Bronchial epithelial cell (primary cell): ENCODE measurements at regions not wholly inside any gene's neighbourhood (a gene's known extent, or its start where the extent isn't known, plus 50 kb on each side); places are given as distances from the start of the nearest gene placed in this dataset.

Experiments used
- DNase-seq: peaks from one replicate; pipeline ENCODE4 v3.0.0-alpha.2; 2010; ENCODE audit warnings: low read depth
- FAIRE-seq: peaks from 2 replicates; lab custom pipeline; 2011; peaks lifted over from hg19 to GRCh38; lab: Jason Lieb, UNC
- H3K27me3 ChIP-seq: 2 replicates; pipeline ENCODE4 v1.5.1; 2011; ENCODE audit warnings: low read length; ENCODE audit not compliant: control insufficient read depth, insufficient read depth
- H3K36me3 ChIP-seq: 2 replicates; pipeline ENCODE4 v1.5.1; 2011; ENCODE audit warnings: low read length; ENCODE audit not compliant: control insufficient read depth, insufficient read depth
- H3K4me3 ChIP-seq: 2 replicates; pipeline ENCODE4 v1.5.1; 2011; ENCODE audit warnings: mild to moderate bottlenecking, low read depth, low read length, control low read depth
- TF ChIP-seq, protein P1 (sequence below): IDR thresholded peaks from 2 replicates; pipeline ENCODE4 v1.5.1; 2011; ENCODE audit warnings: mild to moderate bottlenecking, moderate library complexity, low read length, control low read depth, inconsistent platforms; ENCODE audit not compliant: insufficient read depth, severe bottlenecking

DNA sequence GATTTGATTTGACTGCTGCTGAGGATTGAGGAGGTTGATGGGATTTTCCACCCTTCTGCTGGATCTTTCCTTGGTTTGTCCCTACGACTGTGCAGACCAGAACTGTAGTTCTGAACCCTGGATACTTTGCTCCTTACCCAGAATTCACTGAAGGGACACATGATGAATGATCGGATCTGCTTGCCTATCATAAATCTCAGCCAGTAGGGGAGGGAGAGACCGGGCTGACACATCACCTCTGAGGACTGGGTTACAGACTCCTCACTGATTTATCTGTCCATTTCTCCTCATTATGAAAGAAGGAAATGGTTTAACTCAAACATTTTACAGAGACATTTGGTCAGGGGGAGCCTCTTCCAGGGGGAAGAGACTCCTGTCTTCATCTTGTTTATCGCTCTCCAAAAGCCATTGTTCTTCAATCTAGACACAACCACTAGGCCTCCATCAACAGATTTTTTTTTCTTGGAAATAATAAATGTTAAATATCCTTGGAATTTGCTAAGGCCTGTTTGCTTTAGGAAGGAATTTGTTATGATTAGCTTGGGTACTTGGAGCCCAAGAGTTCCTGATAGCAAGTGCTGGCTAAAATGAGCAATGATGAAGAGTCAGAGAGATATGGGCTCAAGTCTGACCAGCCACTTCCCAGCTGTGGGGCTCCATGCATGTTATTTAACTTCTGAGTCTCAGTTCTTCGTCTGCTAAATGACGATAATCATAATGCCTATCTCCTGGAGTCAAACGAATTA, 925.5 kb downstream of the SLC4A3 start:
- FAIRE-seq: no peak
- TF ChIP-seq, protein P1, sequence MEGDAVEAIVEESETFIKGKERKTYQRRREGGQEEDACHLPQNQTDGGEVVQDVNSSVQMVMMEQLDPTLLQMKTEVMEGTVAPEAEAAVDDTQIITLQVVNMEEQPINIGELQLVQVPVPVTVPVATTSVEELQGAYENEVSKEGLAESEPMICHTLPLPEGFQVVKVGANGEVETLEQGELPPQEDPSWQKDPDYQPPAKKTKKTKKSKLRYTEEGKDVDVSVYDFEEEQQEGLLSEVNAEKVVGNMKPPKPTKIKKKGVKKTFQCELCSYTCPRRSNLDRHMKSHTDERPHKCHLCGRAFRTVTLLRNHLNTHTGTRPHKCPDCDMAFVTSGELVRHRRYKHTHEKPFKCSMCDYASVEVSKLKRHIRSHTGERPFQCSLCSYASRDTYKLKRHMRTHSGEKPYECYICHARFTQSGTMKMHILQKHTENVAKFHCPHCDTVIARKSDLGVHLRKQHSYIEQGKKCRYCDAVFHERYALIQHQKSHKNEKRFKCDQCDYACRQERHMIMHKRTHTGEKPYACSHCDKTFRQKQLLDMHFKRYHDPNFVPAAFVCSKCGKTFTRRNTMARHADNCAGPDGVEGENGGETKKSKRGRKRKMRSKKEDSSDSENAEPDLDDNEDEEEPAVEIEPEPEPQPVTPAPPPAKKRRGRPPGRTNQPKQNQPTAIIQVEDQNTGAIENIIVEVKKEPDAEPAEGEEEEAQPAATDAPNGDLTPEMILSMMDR: no peak
- H3K36me3 ChIP-seq: no peaks in the 10 kb centered on the region
- DNase-seq: no peak
- no peaks in the 10 kb centered on the region for H3K27me3 ChIP-seq
- H3K4me3 ChIP-seq: no peak overlapping the region

DNA sequence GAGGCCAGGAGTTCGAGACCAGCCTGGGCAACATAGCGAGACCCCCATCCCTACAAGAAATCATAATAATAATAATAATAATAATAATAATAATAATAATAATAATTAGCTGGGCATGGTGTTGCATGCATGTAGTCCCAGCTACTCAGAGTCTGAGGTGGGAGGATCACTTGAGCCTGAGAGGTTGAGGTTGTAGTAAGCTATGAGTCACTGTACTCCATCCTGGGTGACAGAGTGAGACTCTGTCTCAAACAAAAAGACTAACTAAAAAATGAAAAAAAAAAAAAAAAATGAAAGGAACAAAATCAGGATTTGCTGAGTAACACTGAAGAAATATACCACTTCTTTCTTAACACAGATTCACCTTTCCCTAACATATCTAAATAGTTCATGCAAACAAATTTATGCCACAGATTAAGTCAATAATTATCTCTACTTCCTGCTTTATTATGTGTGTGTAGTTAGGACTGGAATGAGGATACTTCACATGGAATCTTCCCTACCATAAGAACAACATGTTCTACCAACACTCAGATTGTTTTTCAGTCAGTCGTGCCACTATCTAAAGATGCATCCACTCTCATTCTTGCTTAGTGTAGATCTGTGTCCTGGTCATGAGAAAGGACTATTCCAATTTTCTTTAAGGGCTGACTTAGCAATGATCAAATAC, 928.7 kb downstream of the SLC4A3 start:
- no peaks in the 10 kb centered on the region for H3K36me3 ChIP-seq
- no peak overlapping the region for H3K4me3 ChIP-seq
- peak; percentile 73 for DNase-seq
- no peak for FAIRE-seq
- TF ChIP-seq, protein P1: no peak
- no peaks in the 10 kb centered on the region for H3K27me3 ChIP-seq

DNA sequence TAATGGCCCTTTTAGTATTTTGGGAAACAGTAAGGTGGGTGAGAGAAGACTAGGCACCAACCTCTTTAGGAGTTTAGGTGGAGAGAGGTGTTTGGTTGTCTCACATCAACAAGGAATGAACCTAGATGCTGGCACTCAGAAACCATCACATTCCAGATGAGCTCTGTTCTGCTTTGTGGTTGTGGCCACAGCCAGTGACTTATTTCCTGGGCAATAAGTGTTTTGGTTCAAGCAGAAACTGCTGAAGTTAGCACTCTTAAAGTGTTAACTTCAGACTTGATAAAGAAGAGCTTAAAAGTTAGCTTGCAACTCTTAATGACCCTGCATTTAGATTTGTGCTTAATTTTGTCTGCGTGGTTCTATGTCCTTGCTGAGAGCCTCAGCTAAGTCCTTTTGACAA, 929.2 kb downstream of the SLC4A3 start:
- peak; percentile 62 for DNase-seq
- no peaks in the 10 kb centered on the region for H3K36me3 ChIP-seq
- no peak for FAIRE-seq
- no peaks in the 10 kb centered on the region for H3K27me3 ChIP-seq
- TF ChIP-seq, protein P1: no peak
- no peak overlapping the region for H3K4me3 ChIP-seq

DNA sequence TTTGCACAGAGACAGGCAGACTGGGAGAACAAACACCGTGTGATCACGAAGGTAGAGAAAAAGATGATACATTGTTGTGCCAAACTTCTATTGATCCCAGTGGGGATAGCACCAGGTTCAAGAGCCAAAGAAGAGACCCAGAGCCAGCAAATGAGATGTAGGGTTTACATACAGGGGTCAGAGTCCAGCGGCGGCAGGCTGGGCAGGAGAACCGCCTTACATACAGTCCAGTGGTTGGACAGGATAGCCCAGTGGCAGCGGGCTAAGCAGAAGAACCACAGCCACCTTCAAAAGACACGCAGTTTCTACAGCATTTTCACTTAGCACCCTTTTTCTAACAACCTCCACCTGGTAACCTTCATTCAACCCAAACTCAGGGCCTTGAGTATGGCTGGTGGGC, 932.8 kb downstream of the SLC4A3 start:
- H3K27me3 ChIP-seq: no peaks in the 10 kb centered on the region
- H3K36me3 ChIP-seq: no peaks in the 10 kb centered on the region
- TF ChIP-seq, protein P1: no peak
- no peak for FAIRE-seq
- no peak for DNase-seq
- H3K4me3 ChIP-seq: no peak overlapping the region

DNA sequence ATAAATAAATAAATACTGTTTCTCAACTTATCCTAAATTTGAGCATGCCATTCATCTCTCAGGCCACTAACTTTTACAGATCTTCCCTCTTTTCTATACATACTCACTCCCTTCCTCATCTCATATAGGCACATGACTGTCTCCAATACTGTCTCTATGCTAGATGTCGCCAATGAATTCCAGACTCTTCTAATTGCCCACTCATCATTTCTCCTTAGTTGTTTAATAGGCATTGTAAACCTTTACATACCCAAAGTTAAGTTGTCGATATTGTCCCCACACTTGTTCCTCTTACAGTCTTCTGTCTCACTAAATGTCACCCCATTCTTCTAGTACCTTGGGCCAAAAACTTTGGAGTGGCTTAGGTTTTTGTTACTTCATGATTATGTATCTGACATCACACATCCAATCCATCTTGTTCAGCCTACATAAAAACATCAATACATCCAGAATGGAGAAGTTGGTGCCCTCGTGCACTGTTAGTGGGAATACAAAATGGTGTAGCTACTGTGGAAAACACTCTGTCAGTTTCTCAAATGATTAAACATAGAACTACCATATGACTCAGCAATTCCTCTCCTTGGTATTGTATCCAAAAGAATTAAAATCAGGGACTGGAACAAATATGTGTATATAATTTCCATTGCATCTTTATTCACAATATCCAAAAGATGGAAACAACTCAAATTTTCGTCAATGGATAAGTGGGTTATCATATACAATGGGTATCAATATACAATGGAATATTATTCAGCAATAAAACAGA, 935.1 kb downstream of the SLC4A3 start:
- no peaks in the 10 kb centered on the region for H3K27me3 ChIP-seq
- FAIRE-seq (no peak), DNase-seq (no peak)
- no peaks in the 10 kb centered on the region for H3K36me3 ChIP-seq
- H3K4me3 ChIP-seq: no peak overlapping the region
- TF ChIP-seq, protein P1: no peak
